Activated naive CD8-positive, alpha-beta T cell treated with anti-CD3 and anti-CD28 coated beads, Interleukin-2, amount 10 ng/mL, durations not matched to agents 7 days and 5 days (primary cell): ENCODE measurements at regions not wholly inside any gene's neighbourhood (a gene's known extent, or its start where the extent isn't known, plus 50 kb on each side); places are given as distances from the start of the nearest gene placed in this dataset.

Experiments
- ATAC-seq: fragments of 150-1000 bp; cut with Tn5 transposase; one replicate; pipeline ENCODE4 v1.10.0; 2021; ENCODE audit warnings: low read depth, moderate library complexity
- POLR2A ChIA-PET: fragments of 350-600 bp; sonication (Branson Sonifier 250); formaldehyde crosslinking; loops from one replicate; lab custom pipeline; 2021; ENCODE audit warnings: antibody characterized with exemption; lab: Charles Lee
- DNase-seq: peaks from one replicate; pipeline ENCODE4 v3.0.0; 2021
- H3K27ac Mint-ChIP-seq: one replicate; pipeline ENCODE4 v1.8.0; 2022; ENCODE audit warnings: mild to moderate bottlenecking, mixed read lengths
- H3K27me3 Mint-ChIP-seq: one replicate; pipeline ENCODE4 v1.8.0; 2022; ENCODE audit warnings: mild to moderate bottlenecking, moderate library complexity, mixed read lengths
- H3K36me3 Mint-ChIP-seq: one replicate; pipeline ENCODE4 v1.8.0; 2021; ENCODE audit warnings: mild to moderate bottlenecking, mixed read lengths
- H3K4me1 Mint-ChIP-seq: one replicate; pipeline ENCODE4 v1.8.0; 2021; ENCODE audit warnings: mixed read lengths
- H3K4me3 Mint-ChIP-seq: one replicate; pipeline ENCODE4 v1.8.0; 2022; ENCODE audit warnings: mild to moderate bottlenecking, moderate library complexity, mixed read lengths
- H3K9me3 Mint-ChIP-seq: one replicate; pipeline ENCODE4 v1.8.0; 2021; ENCODE audit warnings: mixed read lengths

DNA sequence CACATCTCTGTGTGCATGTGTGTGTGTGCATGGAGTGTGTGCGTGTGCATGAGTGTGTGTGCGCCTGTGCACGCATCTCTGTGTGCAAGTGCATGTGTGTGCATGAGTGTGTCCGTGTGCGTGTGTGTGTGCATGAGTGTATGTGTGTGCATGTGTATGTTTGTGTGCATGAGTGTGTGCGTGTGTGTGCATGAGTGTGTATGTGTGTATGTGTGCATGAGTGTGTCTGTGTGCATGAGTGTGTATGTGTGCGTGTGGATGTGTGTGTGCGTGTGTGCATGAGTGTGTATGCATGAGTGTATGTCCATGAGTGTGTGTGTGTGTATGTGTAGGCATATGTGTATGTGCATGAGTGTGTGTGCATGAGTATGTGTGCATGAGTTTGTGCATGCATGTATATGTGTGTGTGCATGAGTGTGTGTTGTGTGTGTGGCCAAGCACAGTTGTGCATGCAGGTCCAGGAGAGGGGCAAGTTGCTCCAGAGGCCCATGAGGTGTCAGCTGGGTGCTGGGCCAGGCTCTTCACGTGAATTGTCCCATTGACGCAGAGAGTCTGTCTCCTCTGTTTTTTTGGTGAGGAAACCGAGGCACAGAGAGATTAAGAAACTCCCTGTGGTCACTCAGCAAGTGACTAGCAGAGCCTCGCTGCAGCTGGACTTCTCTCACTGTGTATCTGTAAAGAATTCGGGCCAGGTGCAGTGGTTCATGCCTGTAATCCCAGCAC is 75.5 kb downstream of the ASB1 start:
- no peaks in the 10 kb centered on the region for H3K9me3 Mint-ChIP-seq
- no peak overlapping the region for H3K27ac Mint-ChIP-seq
- DNase-seq (no peak), ATAC-seq (no peak)
- POLR2A ChIA-PET = no interaction called here
- H3K36me3 Mint-ChIP-seq = no peaks in the 10 kb centered on the region
- H3K4me1 Mint-ChIP-seq = peaks cover 2% of the 10 kb centered on the region
- peaks cover 2% of the 10 kb centered on the region for H3K27me3 Mint-ChIP-seq
- no peak overlapping the region for H3K4me3 Mint-ChIP-seq

GRCh38 chr2:238502956-238503791 is 76.4 kb downstream of the ASB1 start:
- Mint-ChIP-seq H3K9me3 (no peaks in the 10 kb centered on the region), H3K27me3 (peaks cover 6% of the 10 kb centered on the region), H3K27ac (no peak overlapping the region), H3K4me1 (peaks cover 2% of the 10 kb centered on the region), H3K36me3 (no peaks in the 10 kb centered on the region), H3K4me3 (no peak overlapping the region)
- ATAC-seq (no peak), DNase-seq (peak; percentile 6)
- POLR2A ChIA-PET = no interaction called here

- Mint-ChIP-seq H3K27me3 (peaks cover 6% of the 10 kb centered on the region), H3K4me1 (peaks cover 2% of the 10 kb centered on the region), H3K27ac (no peak overlapping the region), H3K4me3 (no peak overlapping the region), H3K36me3 (no peaks in the 10 kb centered on the region), H3K9me3 (no peaks in the 10 kb centered on the region)
- DNase-seq = no peak
- ATAC-seq = no peak
- POLR2A ChIA-PET = no interaction called here
These were observed 77.6 kb downstream of the ASB1 start for GRCh38 chr2:238504181-238504931.

- peaks cover 2% of the 10 kb centered on the region for H3K4me1 Mint-ChIP-seq
- POLR2A ChIA-PET = no interaction called here
- no peaks in the 10 kb centered on the region for H3K9me3 Mint-ChIP-seq
- peak; percentile 41 for ATAC-seq
- DNase-seq = peak; percentile 49
- peak overlapping the region; percentile 49 for H3K27ac Mint-ChIP-seq
- H3K36me3 Mint-ChIP-seq = no peaks in the 10 kb centered on the region
- H3K27me3 Mint-ChIP-seq = peaks cover 6% of the 10 kb centered on the region
- H3K4me3 Mint-ChIP-seq = peak overlapping the region; percentile 20
These were observed 78.6 kb downstream of the ASB1 start for GRCh38 chr2:238505119-238505891.

DNA sequence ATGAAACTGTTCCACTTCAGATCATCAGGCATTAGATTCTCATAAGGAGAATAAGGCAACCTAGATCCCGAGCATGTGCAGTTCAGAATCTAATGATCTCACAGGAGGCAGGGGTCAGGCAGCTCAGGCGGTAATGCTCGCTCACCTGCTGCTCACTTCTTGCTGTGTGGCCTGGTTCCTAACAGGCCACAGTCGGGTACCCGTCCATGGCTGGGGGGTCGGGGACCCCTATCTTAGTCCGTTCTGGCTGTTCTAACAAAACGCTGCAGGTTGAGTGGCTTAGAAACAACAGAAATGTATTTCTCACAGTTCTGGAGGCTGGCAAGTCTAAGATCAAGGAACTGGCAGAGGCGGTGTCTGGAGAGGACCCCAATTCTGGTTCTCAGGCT is 79.2 kb downstream of the ASB1 start:
- Mint-ChIP-seq H3K9me3 (no peaks in the 10 kb centered on the region), H3K27me3 (peaks cover 6% of the 10 kb centered on the region), H3K4me1 (peaks cover 2% of the 10 kb centered on the region), H3K27ac (no peak overlapping the region), H3K36me3 (no peaks in the 10 kb centered on the region), H3K4me3 (no peak overlapping the region)
- POLR2A ChIA-PET = no interaction called here
- no peak for DNase-seq
- no peak for ATAC-seq

DNA sequence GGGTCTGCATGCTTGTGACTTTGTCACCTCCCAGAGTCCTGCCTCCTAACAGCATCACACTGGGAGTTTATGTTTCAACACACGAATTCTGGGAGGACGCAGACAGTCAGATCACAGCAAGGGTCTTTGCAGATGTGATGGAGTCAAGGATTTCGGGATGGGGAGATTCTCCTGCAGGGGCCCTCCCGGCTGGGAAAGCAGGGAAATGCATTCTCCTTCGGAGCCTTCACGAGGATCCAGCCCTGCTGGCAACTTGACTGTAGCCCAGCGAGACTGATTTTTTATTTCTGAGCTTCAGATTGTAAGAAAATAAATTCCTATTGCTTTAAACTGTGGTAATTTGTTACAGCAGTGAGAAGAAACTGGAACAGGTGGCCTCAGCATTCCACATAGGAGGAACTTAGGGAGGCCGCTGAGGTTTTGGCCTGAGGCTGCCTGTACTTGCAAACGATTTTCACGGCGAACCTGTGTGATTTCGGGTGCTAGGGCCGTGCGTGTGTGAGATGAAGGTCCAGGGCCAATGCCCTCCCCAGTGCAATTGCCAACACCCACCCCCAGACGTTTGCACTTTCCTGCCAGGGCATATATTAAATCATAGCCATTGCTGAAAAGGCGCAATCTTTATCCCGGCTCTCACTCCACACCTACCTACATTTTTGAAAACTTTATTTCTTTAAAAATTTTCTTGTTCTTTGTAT is 79.8 kb downstream of the ASB1 start:
- no peak for DNase-seq
- no peak for ATAC-seq
- H3K36me3 Mint-ChIP-seq = no peaks in the 10 kb centered on the region

GRCh38 chr2:238507836-238508235 is 81.1 kb downstream of the ASB1 start:
- no peaks in the 10 kb centered on the region for H3K9me3 Mint-ChIP-seq
- peaks cover 6% of the 10 kb centered on the region for H3K27me3 Mint-ChIP-seq
- H3K4me3 Mint-ChIP-seq = no peak overlapping the region
- DNase-seq (no peak), ATAC-seq (no peak)
- POLR2A ChIA-PET = no interaction called here
- H3K4me1 Mint-ChIP-seq = peaks cover 2% of the 10 kb centered on the region
- no peaks in the 10 kb centered on the region for H3K36me3 Mint-ChIP-seq
- no peak overlapping the region for H3K27ac Mint-ChIP-seq

More for the DNA sequence above, 79.8 kb downstream of the ASB1 start:
- Mint-ChIP-seq H3K9me3 (no peaks in the 10 kb centered on the region), H3K27me3 (peaks cover 6% of the 10 kb centered on the region), H3K4me3 (no peak overlapping the region), H3K27ac (no peak overlapping the region), H3K4me1 (peaks cover 2% of the 10 kb centered on the region)
- POLR2A ChIA-PET = no interaction called here

DNA sequence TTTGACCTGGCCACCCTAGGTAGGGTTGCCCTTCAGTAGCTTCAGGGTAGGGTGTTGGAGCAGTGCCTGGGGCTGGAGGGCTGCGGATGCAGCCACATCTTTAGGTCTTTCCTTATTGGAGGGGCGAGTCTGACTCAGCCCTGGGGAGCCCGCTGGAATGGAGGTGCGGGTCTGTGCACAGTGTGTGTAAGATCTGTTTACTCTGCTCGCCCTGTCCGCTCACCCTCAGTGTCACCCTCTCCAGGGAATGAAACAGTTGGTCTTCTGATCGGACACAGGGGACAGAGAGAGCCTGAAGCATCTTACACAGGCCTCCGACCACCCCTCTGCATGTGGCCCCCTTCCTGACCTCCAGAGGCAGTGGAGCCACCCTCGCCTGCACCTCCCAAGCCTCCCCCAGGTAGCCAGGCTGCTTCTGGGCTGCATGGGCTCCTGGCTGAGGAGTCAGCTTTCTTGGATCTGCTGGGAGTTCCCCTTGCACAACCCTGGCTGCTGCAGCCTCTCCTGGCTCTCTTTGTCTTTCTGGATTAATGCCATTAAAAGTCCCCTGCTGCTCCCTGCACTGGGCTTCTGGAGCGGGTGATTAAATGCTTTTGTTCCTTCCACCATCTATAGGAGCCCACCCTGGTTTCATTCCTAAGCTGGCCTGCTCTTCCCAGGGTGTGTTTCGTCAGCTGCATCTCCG is 82.6 kb downstream of the ASB1 start:
- POLR2A ChIA-PET = no interaction called here
- Mint-ChIP-seq H3K27ac (no peak overlapping the region), H3K36me3 (no peaks in the 10 kb centered on the region), H3K9me3 (no peaks in the 10 kb centered on the region), H3K27me3 (peaks cover 6% of the 10 kb centered on the region), H3K4me1 (peaks cover 2% of the 10 kb centered on the region), H3K4me3 (no peak overlapping the region)
- no peak for ATAC-seq
- no peak for DNase-seq

DNA sequence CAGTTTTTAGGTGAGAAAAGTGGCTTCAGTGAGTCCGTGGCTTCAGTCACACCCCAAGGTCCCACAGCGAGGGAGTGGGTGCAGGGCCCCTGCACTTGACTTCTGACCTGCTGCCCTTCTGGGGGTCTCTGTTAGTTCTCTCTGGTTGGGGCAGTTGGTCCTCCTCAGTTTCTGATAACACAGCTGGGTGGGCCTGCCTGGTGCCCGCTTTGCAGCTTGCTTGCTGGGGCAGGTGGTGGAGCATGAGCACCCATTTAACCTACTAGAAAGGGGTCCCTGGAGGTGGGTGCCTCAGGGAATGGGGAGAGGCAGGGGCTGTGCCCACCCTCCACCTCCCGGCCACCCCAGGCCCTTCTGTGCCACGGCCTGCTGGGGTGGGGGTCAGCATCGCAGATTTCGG is 83.2 kb downstream of the ASB1 start:
- ATAC-seq = no peak
- Mint-ChIP-seq H3K4me3 (no peak overlapping the region), H3K27me3 (peaks cover 6% of the 10 kb centered on the region), H3K36me3 (no peaks in the 10 kb centered on the region), H3K9me3 (peaks cover under 1% of the 10 kb centered on the region), H3K27ac (no peak overlapping the region), H3K4me1 (peaks cover 2% of the 10 kb centered on the region)
- POLR2A ChIA-PET = no interaction called here
- no peak for DNase-seq

DNA sequence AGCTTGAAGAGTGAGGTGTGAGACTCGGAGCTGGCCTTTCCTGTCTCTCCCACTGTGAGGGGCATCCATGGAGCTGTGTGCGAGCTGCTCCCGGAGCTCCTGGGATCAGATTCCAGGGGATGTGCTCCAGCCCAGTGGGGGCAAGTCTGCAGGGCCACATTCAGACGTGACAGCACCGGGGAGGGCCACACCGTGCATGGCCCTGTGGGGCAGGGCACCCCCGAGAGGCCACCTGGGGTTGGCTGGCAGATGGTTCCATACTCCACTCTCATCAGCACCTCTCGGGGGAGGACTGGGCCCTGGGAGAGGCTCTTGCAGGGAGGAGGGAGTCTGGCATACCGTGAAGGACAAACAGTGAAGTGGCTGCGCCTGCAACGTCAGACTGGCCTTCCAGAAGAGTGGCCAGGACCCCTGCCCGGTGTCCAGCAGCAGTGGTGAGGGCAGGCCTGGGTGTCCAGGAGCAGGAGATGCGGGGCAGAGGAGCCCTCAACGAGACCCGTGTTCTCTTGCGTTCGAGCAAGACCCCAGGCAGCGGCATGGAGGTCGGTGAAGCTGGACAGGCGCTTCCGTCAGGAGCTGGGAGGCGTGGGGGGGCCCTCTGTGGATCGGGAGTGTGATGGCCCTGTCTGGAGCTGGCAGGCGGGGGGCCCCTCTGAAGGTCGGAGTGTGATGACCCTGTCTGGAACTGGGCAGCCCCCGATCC is 84.3 kb downstream of the ASB1 start:
- no peak for DNase-seq
- POLR2A ChIA-PET = no interaction called here
- H3K4me1 Mint-ChIP-seq = peaks cover 1% of the 10 kb centered on the region

GRCh38 chr2:238511614-238511950 is 84.9 kb downstream of the ASB1 start:
- no peak for DNase-seq
- no peak overlapping the region for H3K27ac Mint-ChIP-seq
- H3K4me3 Mint-ChIP-seq = no peak overlapping the region
- peaks cover 16% of the 10 kb centered on the region for H3K27me3 Mint-ChIP-seq
- H3K4me1 Mint-ChIP-seq = peaks cover 4% of the 10 kb centered on the region
- H3K36me3 Mint-ChIP-seq = peaks cover 1% of the 10 kb centered on the region
- ATAC-seq = no peak
- POLR2A ChIA-PET = no interaction called here
- peaks cover 9% of the 10 kb centered on the region for H3K9me3 Mint-ChIP-seq

More for the DNA sequence above, 84.3 kb downstream of the ASB1 start:
- H3K27me3 Mint-ChIP-seq = peaks cover 13% of the 10 kb centered on the region
- no peak overlapping the region for H3K27ac Mint-ChIP-seq
- no peak overlapping the region for H3K4me3 Mint-ChIP-seq
- H3K9me3 Mint-ChIP-seq = peaks cover 7% of the 10 kb centered on the region
- ATAC-seq = no peak
- H3K36me3 Mint-ChIP-seq = no peaks in the 10 kb centered on the region
